Kidney (tissue), 13 donors: ENCODE measurements at regions not wholly inside any gene's neighbourhood (a gene's known extent, or its start where the extent isn't known, plus 50 kb on each side); places are given as distances from the start of the nearest gene placed in this dataset.

Experiments
- DNase-seq, 5 donors: peaks; one replicate each; pipeline ENCODE4 v3.0.0-alpha.2; 2013 to 2020
- FAIRE-seq: peaks from 2 replicates; lab custom pipeline; 2012; peaks lifted over from hg19 to GRCh38; lab: Jason Lieb, UNC
- H3K27ac ChIP-seq, 2 donors: one replicate each; pipeline ENCODE4 v1.7.0; 2013; ENCODE audit warnings: low read depth in 2 of 2, low read length in 2 of 2, inconsistent platforms in 1 of 2
- H3K27me3 ChIP-seq: one replicate; pipeline ENCODE4 v1.7.1; 2013; ENCODE audit warnings: low read length, inconsistent platforms; ENCODE audit not compliant: control insufficient read depth, insufficient read depth
- H3K36me3 ChIP-seq, 3 donors: one replicate each; pipeline versions ENCODE4 v1.7.0 to v1.7.1; 2013; ENCODE audit warnings: low read length in 3 of 3, control low read depth in 1 of 3, inconsistent platforms in 1 of 3; ENCODE audit not compliant: insufficient read depth in 3 of 3, control insufficient read depth in 2 of 3
- H3K4me1 ChIP-seq, 3 donors: one replicate each; pipeline versions ENCODE4 v1.7.0 to v1.7.1; 2013; ENCODE audit warnings: low read length in 3 of 3, inconsistent platforms in 1 of 3, low read depth in 1 of 3; ENCODE audit not compliant: control insufficient read depth in 2 of 3, insufficient read depth in 2 of 3
- H3K4me3 ChIP-seq, 3 donors: one replicate each; pipeline versions ENCODE4 v1.7.0 to v1.8.1; 2013; ENCODE audit warnings: low read length in 3 of 3, control low read depth in 1 of 3, inconsistent platforms in 1 of 3
- H3K9ac ChIP-seq, 3 donors: one replicate each; pipeline versions ENCODE4 v1.7.0 to v1.7.1; 2013; ENCODE audit warnings: low read length in 3 of 3, control low read depth in 1 of 3, inconsistent platforms in 1 of 3
- H3K9me3 ChIP-seq, 3 donors: one replicate each; pipeline versions ENCODE4 v1.7.0 to v1.7.1; 2013; ENCODE audit warnings: low read length in 3 of 3, control low read depth in 1 of 3, inconsistent platforms in 1 of 3; ENCODE audit not compliant: control insufficient read depth in 2 of 3, insufficient read depth in 1 of 3
- intact Hi-C: fragments of 100-400 bp; cut with DNase I; formaldehyde crosslinking; loops from one replicate; pipeline ENCODE4 v1.11.1; 2022
- TF ChIP-seq, protein P1 (sequence below): IDR thresholded peaks from 3 replicates; pipeline ENCODE4 v1.5.1; 2012; ENCODE audit warnings: mild to moderate bottlenecking, moderate library complexity, borderline replicate concordance; ENCODE audit not compliant: insufficient read depth; ENCODE audit errors: extremely low read depth
- donor health status: control.
- donor health status: control.
- donor health status: control.
- donor health status: control.
- donor health status: control.
- donor health status: DM: yes; HTN: yes; CAD: no.
- donor health status: Normal renal cell carcinoma (clear cell type).

DNA sequence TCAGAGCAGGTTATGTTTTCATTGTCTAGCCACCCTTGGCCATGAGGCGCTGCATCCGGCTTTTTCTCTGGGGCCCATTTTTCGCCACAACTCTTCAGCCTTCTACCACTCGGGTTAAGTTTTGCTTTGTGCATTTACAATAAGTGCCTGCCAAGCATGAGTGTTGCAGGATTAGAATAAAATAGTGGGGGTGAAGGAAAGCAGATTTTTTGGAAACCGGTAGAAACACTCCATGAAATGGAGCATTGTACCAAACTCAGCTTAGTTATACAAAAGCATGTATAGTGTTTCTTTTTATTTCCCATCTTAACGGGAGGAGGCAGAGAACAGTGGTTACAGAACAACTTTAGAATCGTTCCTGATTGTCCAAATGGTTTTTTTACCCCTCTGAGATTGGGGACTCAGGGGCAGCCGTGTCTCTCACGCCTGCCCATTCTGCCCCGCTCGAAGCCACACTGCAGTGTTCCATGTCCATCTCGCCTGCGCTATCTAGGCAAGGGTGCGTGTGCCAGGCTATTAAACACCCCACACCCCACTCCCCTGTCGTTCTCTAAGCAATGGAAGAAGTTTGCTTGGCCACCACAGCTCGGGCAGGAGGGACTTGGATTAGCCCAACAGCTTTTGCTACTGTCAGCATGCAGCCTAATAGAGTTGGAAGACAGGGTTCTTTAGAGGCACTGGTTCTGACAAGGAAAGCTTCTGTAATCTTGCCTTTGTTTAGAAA is 268.8 kb upstream of the WWC1 start:
- H3K27me3 ChIP-seq, result no peaks in the 10 kb centered on the region
- no peak overlapping the region for H3K4me3 ChIP-seq
- no peak overlapping the region for H3K9ac ChIP-seq
- TF ChIP-seq, protein P1, sequence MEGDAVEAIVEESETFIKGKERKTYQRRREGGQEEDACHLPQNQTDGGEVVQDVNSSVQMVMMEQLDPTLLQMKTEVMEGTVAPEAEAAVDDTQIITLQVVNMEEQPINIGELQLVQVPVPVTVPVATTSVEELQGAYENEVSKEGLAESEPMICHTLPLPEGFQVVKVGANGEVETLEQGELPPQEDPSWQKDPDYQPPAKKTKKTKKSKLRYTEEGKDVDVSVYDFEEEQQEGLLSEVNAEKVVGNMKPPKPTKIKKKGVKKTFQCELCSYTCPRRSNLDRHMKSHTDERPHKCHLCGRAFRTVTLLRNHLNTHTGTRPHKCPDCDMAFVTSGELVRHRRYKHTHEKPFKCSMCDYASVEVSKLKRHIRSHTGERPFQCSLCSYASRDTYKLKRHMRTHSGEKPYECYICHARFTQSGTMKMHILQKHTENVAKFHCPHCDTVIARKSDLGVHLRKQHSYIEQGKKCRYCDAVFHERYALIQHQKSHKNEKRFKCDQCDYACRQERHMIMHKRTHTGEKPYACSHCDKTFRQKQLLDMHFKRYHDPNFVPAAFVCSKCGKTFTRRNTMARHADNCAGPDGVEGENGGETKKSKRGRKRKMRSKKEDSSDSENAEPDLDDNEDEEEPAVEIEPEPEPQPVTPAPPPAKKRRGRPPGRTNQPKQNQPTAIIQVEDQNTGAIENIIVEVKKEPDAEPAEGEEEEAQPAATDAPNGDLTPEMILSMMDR, result no peak
- FAIRE-seq (no peak), DNase-seq (no peak)
- no peaks in the 10 kb centered on the region for H3K36me3 ChIP-seq
- intact Hi-C loops, result no loop called here
- H3K9me3 ChIP-seq, result no peaks in the 10 kb centered on the region
- no peaks in the 10 kb centered on the region for H3K4me1 ChIP-seq
- no peak overlapping the region for H3K27ac ChIP-seq

DNA sequence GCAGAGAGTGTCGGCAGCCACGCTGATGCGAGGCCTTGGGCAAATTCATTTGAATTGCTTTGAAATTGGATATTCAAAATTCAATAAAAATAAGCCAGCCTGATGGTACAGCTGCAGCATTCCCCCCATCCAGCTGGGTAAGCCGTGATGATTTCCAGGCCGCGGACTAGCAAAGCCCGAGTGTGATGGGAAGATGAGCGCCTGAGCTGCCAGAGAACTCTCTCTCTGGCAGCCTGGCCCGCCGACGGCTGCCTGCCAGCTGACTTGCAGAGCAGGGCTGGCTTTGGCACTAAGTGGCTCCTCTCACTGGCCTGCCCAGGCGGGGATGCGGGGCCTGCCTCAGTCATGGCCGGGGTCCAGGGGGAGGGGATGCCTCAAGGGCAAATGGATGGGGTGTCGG is 268.3 kb upstream of the WWC1 start:
- no peaks in the 10 kb centered on the region for H3K36me3 ChIP-seq
- no peaks in the 10 kb centered on the region for H3K9me3 ChIP-seq
- H3K4me1 ChIP-seq, result no peaks in the 10 kb centered on the region
- TF ChIP-seq, protein P1, result no peak
- H3K9ac ChIP-seq, result no peak overlapping the region
- intact Hi-C loops, result no loop called here
- DNase-seq, result peak in 2 of 5 donors; percentile 22 to 52
- H3K27ac ChIP-seq, result no peak overlapping the region
- FAIRE-seq, result no peak
- H3K4me3 ChIP-seq, result no peak overlapping the region
- H3K27me3 ChIP-seq, result no peaks in the 10 kb centered on the region

- TF ChIP-seq, protein P1, result no peak
- DNase-seq (no peak), FAIRE-seq (no peak)
- no peaks in the 10 kb centered on the region for H3K36me3 ChIP-seq
- no peaks in the 10 kb centered on the region for H3K4me1 ChIP-seq
- H3K9me3 ChIP-seq, result peaks cover 0 to 3% (median 0%) of the 10 kb centered on the region in 3 donors
- intact Hi-C loops, result no loop called here
- no peak overlapping the region for H3K9ac ChIP-seq
- H3K27ac ChIP-seq, result no peak overlapping the region
- no peaks in the 10 kb centered on the region for H3K27me3 ChIP-seq
- H3K4me3 ChIP-seq, result no peak overlapping the region
These were observed 267.1 kb upstream of the WWC1 start for GRCh38 chr5:168024306-168024705.

GRCh38 chr5:168027007-168027406 is 264.4 kb upstream of the WWC1 start:
- DNase-seq, result no peak

More at GRCh38 chr5:168027007-168027406, 264.4 kb upstream of the WWC1 start:
- Histone ChIP-seq H3K27ac (no peak overlapping the region), H3K27me3 (no peaks in the 10 kb centered on the region), H3K4me3 (no peak overlapping the region), H3K9me3 (peaks cover 0 to 3% (median 0%) of the 10 kb centered on the region in 3 donors), H3K4me1 (no peaks in the 10 kb centered on the region), H3K36me3 (no peaks in the 10 kb centered on the region), H3K9ac (no peak overlapping the region)
- intact Hi-C loops, result no loop called here
- TF ChIP-seq, protein P1, result no peak
- no peak for FAIRE-seq
